Stimulated activated CD8-positive, alpha-beta memory T cell treated with anti-CD3 and anti-CD28 coated beads, Interleukin-12 subunit alpha, Interleukin-12 subunit beta, amount 100 ng/mL, for 1 hour (primary cell): ENCODE measurements at regions not wholly inside any gene's neighbourhood (a gene's known extent, or its start where the extent isn't known, plus 50 kb on each side); places are given as distances from the start of the nearest gene placed in this dataset.

Source experiments
- DNase-seq: peaks from one replicate; pipeline ENCODE4 v3.0.0-alpha.2; 2020; ENCODE audit warnings: low read depth

DNA sequence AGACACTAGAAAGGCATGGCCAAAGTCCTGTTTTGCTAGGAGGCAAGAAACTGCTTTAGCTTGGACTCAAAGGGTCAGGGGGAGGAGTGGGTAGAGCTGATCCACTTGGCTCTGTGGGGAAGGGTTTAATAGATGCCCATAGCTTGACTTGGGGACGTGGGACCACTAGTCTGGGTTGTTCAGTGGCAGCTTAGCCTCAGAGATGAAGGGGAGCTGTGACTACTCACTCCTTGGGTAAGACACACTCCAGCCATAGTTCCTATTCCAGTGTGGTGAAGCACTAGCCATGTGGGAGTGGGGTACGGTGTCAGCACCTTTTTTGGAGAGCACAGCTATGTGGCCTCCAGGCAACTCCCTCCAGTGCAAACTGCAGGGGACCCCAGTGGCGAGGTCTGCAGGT, 257.3 kb downstream of the TMEM121 start:
- no peak for DNase-seq

GRCh38 chr14:105793836-105794235, 267.5 kb downstream of the TMEM121 start:
- DNase-seq, result no peak

GRCh38 chr14:105797546-105797945, 271.2 kb downstream of the TMEM121 start:
- DNase-seq, result no peak

DNA sequence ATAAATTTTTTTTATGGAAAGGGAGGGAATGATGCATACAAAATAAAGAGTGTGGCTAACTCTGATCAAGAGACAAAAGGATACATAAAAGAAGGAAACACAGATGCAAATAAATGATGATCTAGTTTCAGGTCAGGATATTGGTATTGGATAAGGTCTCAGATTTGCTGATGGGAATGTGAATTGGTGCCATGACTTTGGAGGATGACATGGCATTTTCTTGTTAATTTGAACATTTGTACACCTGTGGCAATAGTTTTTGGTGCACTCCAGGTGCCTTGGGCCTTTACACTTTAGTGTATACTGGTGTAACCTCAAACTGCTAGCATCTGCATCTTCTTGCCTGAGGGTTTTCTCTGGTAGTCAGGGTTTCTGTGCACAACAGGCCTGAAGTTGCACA, 279.3 kb downstream of the TMEM121 start:
- no peak for DNase-seq

- no peak for DNase-seq
Observed at GRCh38 chr14:105806568-105806967, 280.2 kb downstream of the TMEM121 start.

DNA sequence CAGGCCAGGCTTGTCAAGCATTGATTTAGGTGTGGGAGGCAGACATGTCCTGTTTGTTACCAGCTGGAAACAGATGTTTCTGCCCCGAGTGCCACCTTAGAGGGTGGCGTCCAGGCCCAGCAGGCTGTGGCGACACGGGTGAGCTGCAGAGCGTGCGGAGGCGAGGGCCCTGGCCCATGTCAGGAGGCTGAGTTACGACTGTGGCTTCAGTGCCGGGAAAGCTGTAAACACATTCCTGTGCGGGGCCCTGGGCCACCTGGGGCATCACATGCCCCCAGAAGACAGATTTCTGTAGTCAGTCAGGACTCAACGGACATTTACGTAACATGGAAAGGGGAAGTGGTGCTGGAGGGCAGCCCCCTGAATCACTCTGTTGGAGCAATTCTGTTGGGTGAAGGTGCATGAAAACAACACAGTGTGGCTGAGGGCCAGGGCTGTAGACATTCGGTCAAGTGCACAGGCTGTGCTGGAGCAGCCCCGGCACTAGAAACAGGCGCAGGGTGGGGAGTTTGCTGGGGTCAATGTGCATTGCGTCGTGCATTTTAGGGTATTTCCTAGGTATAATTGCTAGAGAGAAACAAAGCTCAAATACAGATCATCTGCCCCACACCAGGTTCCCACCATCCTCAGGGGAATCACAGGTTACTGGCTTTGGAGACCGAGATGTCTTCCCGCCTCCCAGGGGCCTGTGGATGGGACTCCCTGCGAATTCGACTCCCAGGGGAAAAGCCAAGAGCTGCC, 291.8 kb downstream of the TMEM121 start:
- no peak for DNase-seq

DNA sequence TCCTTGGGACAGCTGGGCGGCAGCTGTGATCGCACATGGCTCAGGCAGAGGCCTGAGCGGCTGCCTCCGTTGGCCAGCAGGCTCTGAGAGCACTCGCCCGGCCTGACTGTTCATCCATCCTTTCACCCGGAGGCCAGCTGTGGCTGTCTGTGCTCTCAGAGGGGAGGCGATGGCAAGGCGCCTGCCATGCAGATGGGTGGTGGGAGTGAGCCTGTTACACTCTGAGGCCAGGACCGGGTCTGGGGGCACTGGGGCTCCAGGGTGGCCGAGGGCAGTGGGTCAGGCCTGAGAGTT, 292.3 kb downstream of the TMEM121 start:
- no peak for DNase-seq

DNA sequence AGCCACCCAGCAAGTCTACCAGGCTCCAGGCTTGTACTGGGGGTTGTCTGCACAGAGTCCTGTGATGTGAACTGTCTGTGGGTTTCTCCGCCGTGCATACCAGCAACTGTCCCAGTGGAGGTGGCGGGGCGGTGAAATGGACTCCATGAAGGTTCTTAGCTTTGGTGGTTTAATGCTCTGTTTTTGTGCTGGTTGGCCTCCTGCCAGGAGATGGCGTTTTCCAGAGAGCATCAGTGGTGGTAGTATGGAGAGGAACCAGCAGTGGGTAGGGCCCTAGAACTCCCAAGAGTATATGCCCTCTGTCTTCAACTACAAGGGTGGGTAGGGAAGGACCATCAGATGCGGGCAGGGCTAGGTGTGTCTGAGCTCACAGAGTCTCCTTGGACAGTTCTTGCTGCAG, 303.8 kb downstream of the TMEM121 start:
- no peak for DNase-seq

- DNase-seq, result no peak
Observed at GRCh38 chr14:105836160-105836559, 309.8 kb downstream of the TMEM121 start.

GRCh38 chr14:105836730-105837129, 310.3 kb downstream of the TMEM121 start:
- DNase-seq, result no peak

DNA sequence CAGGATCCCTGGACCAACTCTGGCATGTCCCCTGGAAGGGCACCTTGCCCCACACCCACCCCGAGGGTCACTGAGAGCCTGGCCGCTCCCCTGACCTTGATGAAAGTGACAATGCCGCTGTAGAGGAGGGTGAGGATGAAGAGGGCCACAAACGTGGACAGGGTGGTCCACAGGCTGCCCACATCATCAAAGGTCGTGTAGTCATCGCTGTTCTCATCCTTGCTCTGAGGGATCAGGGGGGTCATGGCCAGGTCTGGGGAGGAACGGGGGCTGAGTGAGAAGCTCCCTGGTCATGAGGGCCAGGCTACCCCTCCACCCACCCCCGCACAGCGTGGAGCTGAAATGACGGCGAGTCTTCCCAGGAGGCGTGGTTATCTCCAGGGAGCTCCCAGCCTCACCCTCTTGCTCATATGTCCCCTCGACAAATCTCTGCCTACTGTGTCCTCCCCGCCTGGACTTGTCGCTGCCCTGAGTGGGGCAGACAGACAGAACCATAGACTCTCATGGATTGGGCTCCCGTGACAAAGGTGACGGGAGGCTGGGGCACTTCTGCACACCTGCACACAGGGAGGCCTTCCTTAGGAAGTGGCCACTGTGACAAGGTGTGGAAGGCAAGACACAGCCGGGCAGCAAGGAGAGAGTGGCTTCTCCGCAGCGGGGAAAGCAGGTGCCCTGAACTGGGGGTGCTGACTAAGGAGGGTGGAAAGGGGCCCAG, 311.1 kb downstream of the TMEM121 start:
- no peak for DNase-seq

GRCh38 chr14:105838107-105838506, 311.7 kb downstream of the TMEM121 start:
- no peak for DNase-seq

- DNase-seq, result no peak
Observed at GRCh38 chr14:105838591-105839424, 312.4 kb downstream of the TMEM121 start.

GRCh38 chr14:105839425-105840265, 313.3 kb downstream of the TMEM121 start:
- no peak for DNase-seq

DNA sequence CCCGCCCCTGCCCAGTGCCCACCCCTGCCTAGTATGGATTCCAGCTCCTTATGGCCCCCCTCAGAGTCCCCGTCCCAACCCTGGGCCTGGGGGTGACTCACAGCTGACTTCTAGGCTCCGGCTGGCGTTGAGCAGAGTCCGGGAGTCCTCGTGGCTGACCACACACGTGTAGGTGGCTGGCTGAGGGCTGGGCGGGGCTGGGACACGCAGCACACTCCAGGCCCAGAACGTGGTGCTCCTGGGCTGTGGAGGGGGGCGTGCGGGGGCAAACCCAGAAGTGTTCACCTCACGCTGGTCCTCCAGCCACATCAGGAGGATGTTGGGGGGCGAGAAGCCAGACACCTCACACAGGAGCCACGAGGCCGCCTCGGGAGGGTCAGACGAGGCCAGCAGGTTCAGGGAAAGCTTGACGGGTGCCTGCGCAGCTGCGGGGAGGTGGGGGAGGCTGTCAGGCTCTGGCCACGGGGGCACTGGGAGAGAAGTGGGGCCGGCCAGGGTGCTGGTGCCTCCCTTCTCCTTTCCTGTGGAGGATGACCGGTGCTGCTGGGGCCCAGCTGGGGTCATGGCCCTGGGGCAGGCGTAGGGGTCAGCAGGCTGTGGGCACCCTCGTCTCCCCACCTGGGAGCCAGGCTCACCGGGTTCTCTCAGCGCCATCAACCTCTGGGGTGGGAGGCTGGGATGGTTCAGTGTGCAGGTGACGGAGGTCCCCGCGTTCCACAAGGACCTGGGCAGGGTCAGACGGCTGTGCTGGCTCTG, 314.1 kb downstream of the TMEM121 start:
- no peak for DNase-seq

GRCh38 chr14:105841022-105842009, 314.9 kb downstream of the TMEM121 start:
- DNase-seq, result no peak

- no peak for DNase-seq
Observed at GRCh38 chr14:105842105-105842504, 315.7 kb downstream of the TMEM121 start.

DNA sequence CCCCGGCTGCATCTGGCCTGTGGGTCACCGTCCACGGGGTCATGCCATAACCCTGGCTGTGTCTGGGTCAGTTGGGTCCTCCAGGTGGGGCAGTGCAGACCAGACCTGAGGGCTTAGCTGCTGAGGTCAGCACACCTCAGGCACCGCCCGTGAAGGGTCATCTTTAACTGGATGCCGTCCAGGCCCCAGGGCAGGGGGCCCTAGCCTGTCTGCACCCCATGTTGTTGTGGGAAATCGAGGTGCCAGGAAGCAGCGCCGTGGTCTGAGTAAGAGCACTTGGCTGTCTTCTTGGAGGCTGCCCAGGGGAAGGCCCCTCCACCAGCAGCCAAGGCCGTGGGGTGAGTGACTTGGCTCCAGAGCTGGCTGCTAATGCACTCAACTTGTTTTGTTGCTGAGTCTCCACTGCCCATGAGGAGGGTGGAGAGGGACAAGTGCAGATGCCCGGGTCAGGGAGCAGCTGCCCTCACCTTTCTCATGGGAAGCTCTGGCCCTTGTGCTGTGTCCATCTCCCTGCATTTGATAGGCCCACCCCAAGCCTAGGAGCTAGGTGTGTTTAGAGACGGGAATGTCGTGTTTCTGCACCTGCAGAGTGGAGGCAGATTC, 317.2 kb downstream of the TMEM121 start:
- no peak for DNase-seq

GRCh38 chr14:105844047-105844630, 317.8 kb downstream of the TMEM121 start:
- DNase-seq, result no peak
